CD4-positive, alpha-beta T cell treated with Interleukin-15 for 1 hour (primary cell): ENCODE measurements at regions not wholly inside any gene's neighbourhood (a gene's known extent, or its start where the extent isn't known, plus 50 kb on each side); places are given as distances from the start of the nearest gene placed in this dataset.

Experiments used
- DNase-seq: peaks from one replicate; pipeline ENCODE4 v3.0.0-alpha.2; 2020

DNA sequence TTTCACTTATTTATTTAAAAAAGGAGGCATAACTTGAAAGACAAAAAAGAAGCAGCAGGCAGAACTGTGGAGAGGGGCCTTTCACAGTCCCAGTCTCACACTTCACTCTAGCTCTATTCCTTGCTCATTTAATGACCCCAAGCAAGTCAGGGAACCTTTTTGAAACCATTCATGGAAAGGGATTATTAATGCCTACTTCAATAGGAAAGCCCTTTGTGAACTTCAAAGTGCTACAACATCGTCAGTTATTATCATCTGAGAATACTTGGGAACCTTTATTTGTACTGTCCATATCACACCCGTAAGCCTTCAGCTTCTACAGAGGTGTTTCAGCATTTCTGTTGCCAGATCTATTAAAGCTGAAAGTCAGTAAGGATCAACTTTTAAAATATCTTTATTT is 320.2 kb downstream of the TMEM161B start:
- no peak for DNase-seq

GRCh38 chr5:87946271-87946670 is 322.4 kb downstream of the TMEM161B start:
- no peak for DNase-seq

- DNase-seq = no peak
Observed at GRCh38 chr5:87945286-87945650, 323.4 kb downstream of the TMEM161B start.

DNA sequence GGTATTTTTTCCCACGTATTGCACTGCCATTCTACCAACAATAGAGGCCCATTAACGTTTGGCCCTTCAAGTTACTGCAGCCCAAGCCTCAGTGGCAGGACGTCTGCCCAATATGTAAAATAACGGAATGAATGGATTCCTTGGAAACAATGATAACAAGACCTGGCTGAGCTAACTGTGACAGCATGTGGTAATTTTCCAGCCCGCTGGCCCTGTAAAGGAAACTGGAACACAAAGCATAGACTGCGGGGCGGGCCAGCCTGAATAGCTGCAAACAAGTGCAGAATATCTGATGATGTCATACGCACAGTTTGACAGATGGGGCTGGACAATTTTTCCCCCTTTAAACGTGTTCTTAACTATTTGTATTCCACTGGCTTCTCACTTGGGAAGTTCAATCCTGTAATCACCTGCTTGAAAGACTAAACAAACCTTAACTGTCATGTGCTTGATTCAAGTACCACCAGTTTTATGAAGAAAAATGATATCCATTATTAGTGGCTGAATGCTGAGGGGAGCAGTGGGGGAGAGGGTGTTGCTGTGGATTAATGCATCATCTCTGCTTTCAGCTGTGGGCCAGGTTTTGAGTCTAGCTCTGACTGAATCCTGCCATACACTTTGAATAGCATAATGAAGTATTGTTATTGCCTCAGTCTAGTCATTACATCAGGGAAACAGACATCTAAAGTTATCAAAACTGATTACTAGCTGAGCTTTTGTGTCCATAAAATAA is 323.9 kb downstream of the TMEM161B start:
- no peak for DNase-seq

- no peak for DNase-seq
Observed at GRCh38 chr5:87940775-87941174, 327.9 kb downstream of the TMEM161B start.

DNA sequence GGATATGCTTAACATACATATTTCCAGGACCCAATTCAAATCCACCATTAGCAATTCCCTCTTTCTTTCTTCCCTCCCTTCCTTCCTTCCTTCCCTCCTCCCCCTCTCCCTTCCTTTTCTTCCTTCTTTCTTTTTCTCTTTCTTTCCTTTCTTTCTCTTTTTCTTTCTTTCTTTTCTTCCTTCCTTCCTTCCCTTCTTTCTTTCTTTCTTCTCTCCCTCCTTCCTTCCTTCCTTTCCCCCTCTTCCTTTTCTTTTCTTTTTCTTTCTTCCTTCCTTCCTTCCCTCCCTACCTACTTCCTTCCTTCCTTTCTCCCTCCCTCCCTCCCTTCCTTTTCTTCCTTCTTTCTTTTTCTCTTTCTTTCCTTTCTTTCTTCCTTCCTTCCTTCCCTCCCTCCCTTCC is 332.0 kb downstream of the TMEM161B start:
- no peak for DNase-seq

GRCh38 chr5:87924436-87924835 is 344.2 kb downstream of the TMEM161B start:
- no peak for DNase-seq

DNA sequence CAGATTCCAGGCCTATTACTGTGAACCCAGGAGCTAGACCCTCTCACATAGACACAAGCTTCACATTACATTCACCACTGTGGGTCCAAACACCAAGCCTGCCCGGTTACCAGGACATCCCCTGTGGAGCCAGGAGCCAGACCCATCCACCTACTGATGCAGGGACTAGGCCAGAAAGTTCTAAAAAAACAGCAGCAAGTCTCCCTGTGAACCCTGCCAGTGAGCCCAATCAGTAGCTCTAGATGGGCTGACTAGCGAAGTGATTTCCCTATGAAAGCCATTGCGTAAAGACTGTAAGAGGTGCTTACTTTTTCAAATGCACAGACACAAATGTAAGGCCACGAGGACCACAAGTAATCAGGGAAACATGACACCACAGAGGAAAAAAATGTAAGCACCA is 352.3 kb downstream of the TMEM161B start:
- no peak for DNase-seq

- DNase-seq = no peak
Observed at GRCh38 chr5:87912419-87912818, 356.2 kb downstream of the TMEM161B start.

GRCh38 chr5:87909382-87909781 is 359.3 kb downstream of the TMEM161B start:
- no peak for DNase-seq

- no peak for DNase-seq
Observed at GRCh38 chr5:87906962-87907361, 361.7 kb downstream of the TMEM161B start.

GRCh38 chr5:87900419-87900818 is 368.2 kb downstream of the TMEM161B start:
- no peak for DNase-seq

- no peak for DNase-seq
Observed at GRCh38 chr5:87899721-87900131, 368.9 kb downstream of the TMEM161B start.

DNA sequence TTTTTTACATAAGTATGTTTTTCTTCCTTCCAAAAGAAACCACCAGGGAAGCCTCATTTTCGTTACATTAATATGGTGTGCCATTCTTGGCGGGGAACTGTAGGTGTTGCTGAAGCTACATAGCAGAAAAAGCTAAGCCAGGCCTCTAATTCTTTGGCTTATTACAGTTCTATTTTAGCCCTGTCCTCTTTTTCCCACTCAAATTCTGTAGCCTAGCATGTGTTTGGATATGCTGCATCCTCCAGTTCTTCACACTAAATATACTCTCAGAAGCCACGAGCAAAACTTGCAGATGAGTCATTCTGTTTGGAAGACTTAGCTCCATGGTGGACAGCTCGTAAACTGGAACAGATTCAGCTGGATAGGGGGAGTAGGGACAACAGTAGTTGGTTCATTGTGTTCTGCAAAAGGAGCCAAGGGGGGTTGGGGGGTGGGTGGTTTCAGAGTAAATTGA is 369.4 kb downstream of the TMEM161B start:
- no peak for DNase-seq

GRCh38 chr5:87898574-87898973 is 370.1 kb downstream of the TMEM161B start:
- no peak for DNase-seq

- no peak for DNase-seq
Observed at GRCh38 chr5:87888139-87888538, 380.5 kb downstream of the TMEM161B start.

- DNase-seq = no peak
Observed at GRCh38 chr5:87887247-87887646, 381.4 kb downstream of the TMEM161B start.

DNA sequence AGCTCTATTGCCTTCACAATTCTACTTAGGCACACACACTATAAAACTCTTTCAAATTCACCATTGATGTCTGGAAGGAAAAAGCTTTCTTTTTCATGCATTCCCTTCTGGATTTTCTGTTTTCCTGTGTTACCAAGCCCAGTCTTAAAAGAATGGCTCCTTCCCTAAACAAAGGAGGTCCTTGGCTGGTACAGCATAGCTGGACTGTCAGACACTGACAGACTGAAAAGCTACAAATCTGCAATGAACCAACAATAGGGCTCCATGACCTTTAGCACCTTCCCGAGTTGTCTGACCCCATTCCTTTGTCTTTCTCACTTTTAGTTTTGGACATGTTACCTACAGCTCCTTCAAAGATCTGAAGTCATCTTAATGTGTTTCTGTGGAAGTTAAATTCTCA is 382.5 kb downstream of the TMEM161B start:
- DNase-seq = no peak

DNA sequence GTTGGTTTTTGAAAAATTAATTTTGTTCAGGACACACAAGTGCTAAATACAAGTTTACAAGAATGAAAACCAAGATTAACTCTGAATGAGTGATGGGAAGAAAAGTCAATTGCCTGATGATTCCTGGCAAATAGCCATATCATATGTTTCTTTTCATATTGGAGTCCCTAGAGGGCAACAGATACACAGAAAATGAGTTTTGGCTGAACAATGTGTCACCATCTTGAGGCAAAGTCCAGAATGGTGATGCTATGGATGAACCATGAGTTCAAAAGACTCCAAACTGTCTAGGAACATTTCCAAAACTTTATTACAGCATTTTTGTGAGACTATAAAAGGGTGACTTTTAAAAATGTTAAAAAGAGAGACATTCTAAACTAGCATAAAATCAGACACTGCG is 382.9 kb downstream of the TMEM161B start:
- no peak for DNase-seq

DNA sequence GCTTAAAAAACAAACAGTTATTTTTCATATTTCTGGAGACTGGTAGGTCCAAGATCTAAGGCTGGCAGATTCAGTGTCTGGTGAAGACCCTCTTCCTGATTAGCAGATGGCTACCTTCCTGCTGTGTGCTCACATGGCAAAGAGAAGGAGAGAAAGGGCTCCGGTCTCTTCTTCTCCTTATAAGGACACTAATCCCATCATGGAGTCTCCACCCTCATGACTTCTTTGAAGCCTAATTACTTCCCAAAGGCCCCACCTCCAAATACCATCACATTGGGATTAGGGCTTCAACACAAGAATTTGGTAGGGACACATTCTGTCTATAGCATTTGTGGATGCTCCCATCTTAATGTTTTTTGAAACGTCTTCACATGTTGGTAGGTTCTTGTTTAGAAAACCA is 391.1 kb downstream of the TMEM161B start:
- no peak for DNase-seq

- DNase-seq = no peak
Observed at GRCh38 chr5:87877023-87877422, 391.6 kb downstream of the TMEM161B start.

GRCh38 chr5:87876616-87877015 is 392.0 kb downstream of the TMEM161B start:
- DNase-seq = no peak

DNA sequence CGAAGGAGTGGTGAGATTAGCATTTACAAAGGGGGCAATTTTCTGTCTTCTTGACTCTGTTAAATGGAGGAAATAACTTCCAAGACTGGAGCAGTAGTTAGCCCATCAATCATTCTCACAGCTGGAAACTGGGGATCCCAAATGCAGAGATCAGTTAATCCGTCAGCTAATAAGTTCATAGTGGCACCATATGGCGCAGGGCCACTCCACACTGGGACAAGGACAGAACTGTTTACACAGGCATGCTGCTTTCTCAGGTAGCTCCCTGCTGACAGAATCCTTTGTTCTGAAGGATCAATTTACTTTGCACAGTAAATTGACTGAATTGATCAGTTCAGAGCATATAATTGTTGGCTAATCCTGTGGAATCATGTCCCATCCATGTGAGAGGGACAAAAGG is 395.7 kb downstream of the TMEM161B start:
- DNase-seq = no peak

GRCh38 chr5:87868792-87869191 is 399.9 kb downstream of the TMEM161B start:
- DNase-seq = no peak

- DNase-seq = no peak
Observed at GRCh38 chr5:87867281-87867680, 401.4 kb downstream of the TMEM161B start.
